GM04503 (cell line): ENCODE measurements at regions not wholly inside any gene's neighbourhood (a gene's known extent, or its start where the extent isn't known, plus 50 kb on each side); places are given as distances from the start of the nearest gene placed in this dataset.
"Not testable (repeated sequence)": the region's sequence is repeated elsewhere in the genome, so short reads cannot be mapped to it uniquely, and the experiment has no call there.

ENCODE experiments used
- DNase-seq: peaks from one replicate; pipeline ENCODE4 v3.0.0-alpha.2; 2012; ENCODE audit warnings: low read depth

- DNase-seq = no peak
Measured at GRCh38 chr10:78596556-78596955, 472.2 kb upstream of the ZMIZ1 start.

DNA sequence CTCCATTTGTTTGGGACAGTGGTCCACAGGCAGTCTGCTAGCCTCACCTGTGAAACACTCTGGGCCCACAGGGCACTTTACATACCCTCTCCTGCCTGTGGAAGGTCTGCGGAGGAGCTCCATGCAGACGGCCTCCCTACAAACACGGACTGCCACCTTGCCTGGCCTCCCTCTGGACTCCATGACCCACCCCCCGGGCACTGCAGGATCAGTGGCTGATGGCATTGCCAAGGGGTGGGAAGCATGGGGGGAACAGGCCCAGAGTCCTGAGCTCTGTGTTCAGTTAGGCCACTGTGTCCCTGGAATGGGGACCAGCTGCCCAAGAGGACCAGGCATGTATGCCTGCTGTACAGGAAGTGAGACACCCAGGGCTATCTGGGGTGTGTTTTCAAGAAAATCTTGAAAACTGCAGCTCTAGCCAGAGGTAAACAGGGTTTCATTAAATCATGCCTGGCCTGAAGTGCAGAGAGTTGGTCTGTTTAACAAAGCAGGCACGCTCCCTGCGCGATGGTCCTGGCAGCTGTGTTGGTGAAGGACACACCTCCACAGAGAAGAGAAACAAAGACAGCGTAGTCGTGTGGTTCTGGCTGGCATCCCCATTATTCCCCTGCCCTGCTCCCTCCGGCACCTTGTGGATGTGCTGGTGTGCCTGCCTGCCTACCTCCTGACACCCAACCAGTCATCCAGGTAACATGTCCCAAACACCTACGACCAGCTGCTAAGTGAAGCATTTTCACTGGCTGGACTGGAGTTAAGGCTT, 470.8 kb upstream of the ZMIZ1 start:
- DNase-seq = no peak

DNA sequence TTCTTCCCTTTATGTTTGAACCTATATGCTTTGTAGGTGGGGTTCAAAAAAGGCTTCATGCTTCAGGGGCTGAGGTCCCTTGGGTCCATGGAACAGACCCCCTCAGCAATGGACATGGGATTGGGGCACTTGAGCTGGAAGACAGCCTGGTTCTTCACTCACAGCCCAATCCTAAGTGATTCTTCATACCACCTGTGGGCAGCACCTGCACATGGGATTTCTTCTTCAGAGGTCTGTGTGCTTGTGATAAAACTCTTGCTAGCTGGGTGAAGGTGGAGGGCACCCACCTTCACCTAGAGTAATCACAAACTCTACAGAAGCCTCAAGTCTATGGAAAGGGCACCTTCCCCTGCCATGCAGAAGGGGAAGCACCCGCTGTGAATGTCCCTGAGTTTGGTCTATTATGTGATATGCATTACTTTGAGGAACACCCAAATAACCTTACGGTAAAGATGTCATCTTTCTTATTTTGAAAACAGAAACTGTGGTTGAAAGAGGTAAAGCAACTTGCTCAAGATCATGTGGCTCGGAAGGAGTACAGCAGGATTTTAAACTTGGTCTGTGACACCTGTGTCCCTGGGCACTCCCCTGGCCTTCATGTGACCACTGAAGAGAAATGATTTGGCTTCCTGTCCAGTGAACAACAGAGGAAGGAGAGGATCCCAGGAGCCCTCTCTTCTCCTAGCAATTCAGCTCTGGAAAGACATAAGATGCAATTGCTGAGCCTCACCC, 469.5 kb upstream of the ZMIZ1 start:
- DNase-seq = no peak

DNA sequence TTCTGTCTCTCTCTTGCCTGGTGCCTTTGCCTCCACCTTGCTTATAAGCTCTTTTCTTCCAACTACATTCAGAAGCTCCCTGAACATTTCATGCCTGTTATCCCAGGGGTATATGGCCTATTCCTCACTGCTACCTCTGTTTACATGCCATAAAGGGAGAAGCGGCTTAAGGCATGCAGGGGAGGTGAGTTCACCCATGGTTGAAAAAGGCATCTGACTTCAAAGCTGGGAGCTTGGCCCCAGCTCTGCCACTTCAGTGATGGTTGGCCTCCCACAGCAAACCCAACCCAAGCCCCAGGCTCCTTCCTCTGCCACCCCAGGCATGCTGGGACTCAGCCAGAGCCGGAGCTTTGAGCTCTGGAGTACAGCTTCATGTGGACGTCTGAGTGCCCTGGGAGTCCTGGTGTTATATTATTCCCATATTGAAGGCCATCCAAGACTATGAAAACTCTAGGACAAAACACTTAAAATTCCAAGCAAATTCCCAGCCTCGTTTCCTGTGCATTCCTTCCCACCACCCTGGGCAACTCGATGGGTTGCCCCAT, 468.6 kb upstream of the ZMIZ1 start:
- DNase-seq = no peak

GRCh38 chr10:78600740-78601139, 468.0 kb upstream of the ZMIZ1 start:
- DNase-seq = peak; percentile 11

GRCh38 chr10:78602201-78602932, 466.4 kb upstream of the ZMIZ1 start:
- DNase-seq = no peak

DNA sequence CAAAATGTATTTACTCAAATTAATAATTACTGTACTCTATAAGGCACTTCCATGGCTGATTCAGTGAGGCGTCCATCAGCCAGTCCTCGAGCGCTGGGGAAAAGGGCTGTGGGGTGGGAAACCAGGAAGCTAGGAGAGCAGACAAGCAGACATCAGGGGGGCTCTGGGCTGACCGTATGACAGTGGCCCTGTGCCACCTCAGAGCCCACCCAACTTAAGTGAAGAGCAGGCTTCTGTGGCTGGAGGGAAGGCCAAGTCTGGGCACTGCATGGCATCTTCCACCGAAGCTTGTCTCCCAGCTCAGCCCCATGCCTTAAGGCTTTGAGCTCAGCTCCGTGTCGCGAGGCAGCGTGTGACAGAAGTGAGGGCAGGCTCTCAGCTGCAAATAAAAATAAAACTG, 464.5 kb upstream of the ZMIZ1 start:
- DNase-seq = no peak

DNA sequence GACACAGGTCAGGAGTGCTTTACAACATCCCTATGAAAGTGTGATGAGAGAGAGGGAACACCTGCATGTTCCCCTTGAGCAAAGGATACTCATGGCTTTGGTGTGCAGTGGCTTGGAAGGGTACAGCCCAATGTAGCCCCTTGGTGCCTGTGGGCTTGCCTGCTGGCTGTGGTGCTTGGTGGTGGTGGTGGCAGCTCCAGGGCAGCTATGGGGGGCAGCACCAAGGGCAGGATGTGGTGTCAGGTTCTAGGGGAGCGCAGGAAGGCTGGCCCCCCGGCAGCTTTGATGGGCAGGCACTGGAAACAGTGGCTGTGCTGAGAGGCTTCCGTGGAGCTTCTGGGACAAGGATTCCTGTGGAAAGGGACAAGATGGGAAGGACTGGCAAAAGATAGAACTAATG, 464.0 kb upstream of the ZMIZ1 start:
- DNase-seq = no peak

DNA sequence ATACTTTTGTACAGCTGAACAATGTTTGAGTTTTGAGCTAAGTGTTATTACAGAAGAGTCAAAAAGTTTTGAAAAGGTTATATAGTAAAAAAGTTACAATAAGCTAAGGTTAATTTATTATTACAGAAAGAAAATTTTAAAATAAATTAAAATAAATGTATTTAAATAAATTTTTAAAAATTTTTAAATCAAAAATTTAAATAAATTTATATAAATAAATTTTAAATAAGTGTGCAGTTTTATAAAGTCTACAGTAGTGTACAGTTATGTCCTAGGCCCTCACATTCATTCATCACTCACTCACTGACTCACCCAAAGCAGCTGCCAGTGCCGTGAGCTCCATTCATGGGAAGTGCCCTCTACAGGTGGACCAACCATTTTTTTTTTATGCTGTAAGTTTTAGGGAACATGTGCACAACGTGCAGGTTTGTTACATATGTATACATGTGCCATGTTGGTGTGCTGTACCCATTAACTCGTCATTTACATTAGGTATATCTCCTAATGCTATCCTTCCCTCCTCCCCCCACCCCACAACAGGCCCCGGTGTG, 462.9 kb upstream of the ZMIZ1 start:
- no peak for DNase-seq

- not testable (repeated sequence) for DNase-seq
Measured at GRCh38 chr10:78606766-78607165, 462.0 kb upstream of the ZMIZ1 start.

GRCh38 chr10:78609976-78610375, 458.8 kb upstream of the ZMIZ1 start:
- no peak for DNase-seq

DNA sequence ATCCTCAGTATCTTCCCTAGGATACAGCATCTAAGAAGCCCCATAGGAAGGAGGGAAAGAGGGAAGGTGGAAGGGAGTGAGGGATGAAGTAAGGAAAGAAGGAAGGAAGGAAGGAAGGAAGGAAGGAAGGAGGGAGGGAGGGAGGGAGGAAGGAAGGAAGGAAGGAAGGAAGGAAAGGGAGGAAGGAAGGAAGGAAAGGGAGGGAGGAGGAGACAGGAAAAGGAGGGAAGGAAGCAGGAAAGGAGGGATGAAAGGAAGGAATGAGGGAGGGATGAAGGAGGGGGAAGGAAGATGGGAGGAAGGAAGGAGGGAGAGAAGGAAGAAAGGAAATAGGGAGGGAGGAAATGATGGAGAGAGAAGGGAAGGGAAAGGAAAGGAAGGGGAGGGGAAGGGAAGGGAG, 455.6 kb upstream of the ZMIZ1 start:
- no peak for DNase-seq

DNA sequence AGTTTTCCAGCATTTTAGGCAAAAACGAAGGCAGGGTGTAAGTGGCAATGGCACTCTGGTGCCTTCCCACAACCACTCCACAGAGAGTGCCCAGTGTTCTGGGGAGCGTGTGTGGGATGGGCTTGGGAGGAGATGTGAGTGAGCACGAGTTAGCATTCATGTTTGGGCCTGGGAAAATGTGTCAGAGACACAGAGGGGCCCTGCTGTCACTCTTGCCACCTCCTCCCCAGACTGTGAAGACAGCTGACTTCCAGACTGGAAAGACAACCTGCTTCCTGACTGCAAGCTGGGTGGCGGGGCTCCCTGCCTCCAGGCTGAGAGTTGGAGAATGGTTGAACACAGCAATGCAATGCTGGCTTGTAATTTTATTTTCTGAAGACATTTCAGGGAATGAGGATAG, 454.5 kb upstream of the ZMIZ1 start:
- no peak for DNase-seq

DNA sequence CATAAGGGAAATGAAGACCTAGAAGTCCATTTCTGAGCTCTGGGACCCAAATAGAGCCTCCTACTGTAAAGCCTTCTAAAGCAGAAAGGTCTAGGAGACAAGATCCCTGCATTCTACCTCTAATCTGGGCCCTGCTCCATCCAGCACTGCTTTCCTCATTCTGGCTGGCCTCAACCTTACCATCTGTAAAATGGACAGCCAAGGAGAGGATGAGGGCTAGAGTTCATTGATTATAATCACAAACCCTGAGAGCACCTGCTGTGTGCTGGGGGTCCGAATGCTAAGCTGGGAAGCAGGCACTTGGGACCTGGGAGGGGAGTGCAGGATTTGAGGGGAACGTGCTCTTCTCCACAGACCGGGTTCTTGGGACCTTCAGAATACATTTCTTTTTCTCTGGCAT, 454.0 kb upstream of the ZMIZ1 start:
- DNase-seq = no peak

GRCh38 chr10:78616125-78616695, 452.6 kb upstream of the ZMIZ1 start:
- DNase-seq = no peak

GRCh38 chr10:78617115-78617514, 451.7 kb upstream of the ZMIZ1 start:
- DNase-seq = no peak

GRCh38 chr10:78617631-78618030, 451.1 kb upstream of the ZMIZ1 start:
- no peak for DNase-seq

DNA sequence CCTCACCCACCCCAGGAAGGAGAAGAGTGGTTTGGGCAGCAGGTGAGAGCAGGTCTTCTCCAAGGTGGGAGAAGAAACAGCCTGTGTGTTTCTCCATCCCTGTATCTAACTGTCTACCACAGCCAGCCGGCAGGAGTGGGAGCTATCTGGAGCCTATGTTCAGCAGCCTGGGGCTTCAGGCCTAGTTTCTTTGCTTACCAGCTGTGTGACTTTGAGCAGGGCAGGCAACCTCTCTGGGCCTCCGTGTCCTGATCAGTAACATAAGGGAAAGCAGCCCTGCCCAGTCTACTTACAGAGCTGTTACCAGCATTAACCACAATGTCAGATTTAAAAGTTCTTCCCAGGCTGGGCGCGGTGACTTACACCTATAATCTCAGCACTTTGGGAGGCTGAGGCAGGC, 450.7 kb upstream of the ZMIZ1 start:
- DNase-seq = no peak

DNA sequence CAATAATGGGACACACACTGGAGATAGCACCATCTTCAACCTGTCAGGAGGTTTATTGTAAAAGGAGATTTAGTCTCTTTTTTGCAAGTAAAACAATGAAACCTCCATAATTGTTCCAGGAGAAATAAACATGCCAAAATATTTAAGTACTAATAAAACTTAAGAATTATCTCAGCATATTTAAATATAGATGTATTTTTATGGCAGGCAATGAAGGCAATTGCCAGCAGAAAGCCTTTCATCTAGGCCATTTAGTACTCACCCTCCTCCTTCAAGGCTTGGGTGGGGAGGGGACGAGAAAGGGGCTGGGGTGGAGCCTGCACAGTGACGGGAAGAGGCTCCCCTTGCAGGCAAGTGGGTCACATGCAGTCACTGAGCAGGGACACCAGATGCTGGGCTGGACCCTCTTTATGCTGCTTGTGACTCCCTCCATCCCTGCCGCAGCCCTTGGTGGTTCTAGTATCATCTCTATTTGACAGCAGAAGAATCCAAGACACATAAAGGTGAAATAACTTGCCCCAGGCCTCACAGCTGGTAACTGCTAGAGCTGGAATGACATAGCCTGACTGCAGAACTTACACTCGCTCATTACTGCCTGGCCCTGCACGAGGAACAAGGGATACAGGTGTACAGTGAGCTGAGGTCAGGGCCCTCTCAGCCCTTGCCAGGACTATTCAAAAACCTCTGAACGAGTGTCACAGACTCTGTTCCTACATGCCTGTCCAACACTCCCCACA, 449.5 kb upstream of the ZMIZ1 start:
- DNase-seq = no peak

- DNase-seq = no peak
Measured at GRCh38 chr10:78619896-78620295, 448.9 kb upstream of the ZMIZ1 start.
